ENCODE measurements at regions not wholly inside any gene's neighbourhood (a gene's known extent, or its start where the extent isn't known, plus 50 kb on each side); places are given as distances from the start of the nearest gene placed in this dataset.

- H3K27ac ChIP-seq (ENCODE audit: low read depth, low read length): no peak overlapping the region
- no peaks in the 10 kb centered on the region for H3K36me3 ChIP-seq (ENCODE audit: control insufficient read depth in 2 of 3, insufficient read depth in 3 of 3, low read length in 3 of 3)
- Mint-ChIP-seq H3K4me3 (no peak overlapping the region), H3K27me3 (no peaks in the 10 kb centered on the region), H3K9me3 (peaks cover 0 to 5% (median 0%) of the 10 kb centered on the region in 11 donors), H3K27ac (no peak overlapping the region), H3K4me1 (peaks cover 0 to 1% (median 0%) of the 10 kb centered on the region in 7 donors), H3K36me3 (no peaks in the 10 kb centered on the region)
- intact Hi-C loops (cut with micrococcal nuclease): no loop called here
- ChIA-PET POLR2A (no interaction called here), CTCF (no interaction called here)
- H3K4me1 ChIP-seq (ENCODE audit: control insufficient read depth in 2 of 2, insufficient read depth in 2 of 2, low read length in 2 of 2): no peaks in the 10 kb centered on the region
- DNase-seq (no peak), ATAC-seq (no peak)
- no peaks in the 10 kb centered on the region for H3K9me3 ChIP-seq (ENCODE audit: control insufficient read depth in 2 of 3, low read length in 3 of 3)
- H3K27me3 ChIP-seq (ENCODE audit: control insufficient read depth in 2 of 2, insufficient read depth in 2 of 2, low read length in 2 of 2): no peaks in the 10 kb centered on the region
- no peak overlapping the region for H3K4me3 ChIP-seq (ENCODE audit: low read length)
Measured at GRCh38 chr3:154729741-154730140, 299.8 kb upstream of the GPR149 start.

- CTCF ChIA-PET: no interaction called here
- Histone ChIP-seq H3K4me3 (ENCODE audit: low read length) (no peak overlapping the region), H3K36me3 (ENCODE audit: control insufficient read depth in 2 of 3, insufficient read depth in 3 of 3, low read length in 3 of 3) (no peaks in the 10 kb centered on the region), H3K27me3 (ENCODE audit: control insufficient read depth in 2 of 2, insufficient read depth in 2 of 2, low read length in 2 of 2) (no peaks in the 10 kb centered on the region), H3K9me3 (ENCODE audit: control insufficient read depth in 2 of 3, low read length in 3 of 3) (no peaks in the 10 kb centered on the region), H3K4me1 (ENCODE audit: control insufficient read depth in 2 of 2, insufficient read depth in 2 of 2, low read length in 2 of 2) (no peaks in the 10 kb centered on the region), H3K27ac (ENCODE audit: low read depth, low read length) (no peak overlapping the region)
- POLR2A ChIA-PET: no interaction called here
- Mint-ChIP-seq H3K4me1 (peaks cover 0 to 1% (median 0%) of the 10 kb centered on the region in 7 donors), H3K36me3 (no peaks in the 10 kb centered on the region), H3K9me3 (peaks cover 0 to 10% (median 0%) of the 10 kb centered on the region in 11 donors), H3K27ac (no peak overlapping the region), H3K27me3 (no peaks in the 10 kb centered on the region), H3K4me3 (no peak overlapping the region)
- DNase-seq (no peak), ATAC-seq (no peak)
- intact Hi-C loops (cut with micrococcal nuclease): no loop called here
Measured at GRCh38 chr3:154728285-154728684, 298.3 kb upstream of the GPR149 start.

GRCh38 chr3:154720921-154721320 lies 290.9 kb upstream of the GPR149 start:
- ChIA-PET POLR2A (no interaction called here), CTCF (no interaction called here)
- Histone ChIP-seq H3K9me3 (ENCODE audit: control insufficient read depth in 2 of 3, low read length in 3 of 3) (no peaks in the 10 kb centered on the region), H3K27me3 (ENCODE audit: control insufficient read depth in 2 of 2, insufficient read depth in 2 of 2, low read length in 2 of 2) (no peaks in the 10 kb centered on the region), H3K36me3 (ENCODE audit: control insufficient read depth in 2 of 3, insufficient read depth in 3 of 3, low read length in 3 of 3) (no peaks in the 10 kb centered on the region), H3K4me1 (ENCODE audit: control insufficient read depth in 2 of 2, insufficient read depth in 2 of 2, low read length in 2 of 2) (no peaks in the 10 kb centered on the region), H3K27ac (ENCODE audit: low read depth, low read length) (no peak overlapping the region), H3K4me3 (ENCODE audit: low read length) (no peak overlapping the region)
- intact Hi-C loops (cut with micrococcal nuclease): no loop called here
- Mint-ChIP-seq H3K27ac (no peak overlapping the region), H3K4me1 (peaks cover 0 to 2% (median 0%) of the 10 kb centered on the region in 7 donors), H3K9me3 (peaks cover 0 to 7% (median 0%) of the 10 kb centered on the region in 11 donors), H3K4me3 (no peak overlapping the region), H3K36me3 (no peaks in the 10 kb centered on the region), H3K27me3 (no peaks in the 10 kb centered on the region)
- no peak for ATAC-seq
- no peak for DNase-seq

GRCh38 chr3:154718053-154718452 lies 288.1 kb upstream of the GPR149 start:
- H3K27me3 Mint-ChIP-seq: no peaks in the 10 kb centered on the region
- Histone ChIP-seq H3K4me1 (ENCODE audit: control insufficient read depth in 2 of 2, insufficient read depth in 2 of 2, low read length in 2 of 2) (no peaks in the 10 kb centered on the region), H3K27ac (ENCODE audit: low read depth, low read length) (no peak overlapping the region), H3K4me3 (ENCODE audit: low read length) (no peak overlapping the region), H3K9me3 (ENCODE audit: control insufficient read depth in 2 of 3, low read length in 3 of 3) (no peaks in the 10 kb centered on the region), H3K36me3 (ENCODE audit: control insufficient read depth in 2 of 3, insufficient read depth in 3 of 3, low read length in 3 of 3) (no peaks in the 10 kb centered on the region), H3K27me3 (ENCODE audit: control insufficient read depth in 2 of 2, insufficient read depth in 2 of 2, low read length in 2 of 2) (no peaks in the 10 kb centered on the region)
- intact Hi-C loops (cut with micrococcal nuclease): no loop called here
- ATAC-seq (peak; percentile 61), DNase-seq (no peak)
- CTCF ChIA-PET: no interaction called here
- H3K4me1 Mint-ChIP-seq: peaks cover 0 to 2% (median 0%) of the 10 kb centered on the region in 7 donors
- H3K9me3 Mint-ChIP-seq: peaks cover 0 to 8% (median 0%) of the 10 kb centered on the region in 11 donors
- H3K27ac Mint-ChIP-seq: no peak overlapping the region
- POLR2A ChIA-PET: no interaction called here
- no peaks in the 10 kb centered on the region for H3K36me3 Mint-ChIP-seq
- H3K4me3 Mint-ChIP-seq: no peak overlapping the region

GRCh38 chr3:154716170-154716569 lies 286.2 kb upstream of the GPR149 start:
- H3K4me1 Mint-ChIP-seq: peaks cover 0 to 2% (median 0%) of the 10 kb centered on the region in 7 donors
- no peaks in the 10 kb centered on the region for H3K36me3 Mint-ChIP-seq
- H3K27ac Mint-ChIP-seq: no peak overlapping the region
- Histone ChIP-seq H3K4me1 (ENCODE audit: control insufficient read depth in 2 of 2, insufficient read depth in 2 of 2, low read length in 2 of 2) (no peaks in the 10 kb centered on the region), H3K27me3 (ENCODE audit: control insufficient read depth in 2 of 2, insufficient read depth in 2 of 2, low read length in 2 of 2) (no peaks in the 10 kb centered on the region), H3K36me3 (ENCODE audit: control insufficient read depth in 2 of 3, insufficient read depth in 3 of 3, low read length in 3 of 3) (no peaks in the 10 kb centered on the region), H3K9me3 (ENCODE audit: control insufficient read depth in 2 of 3, low read length in 3 of 3) (no peaks in the 10 kb centered on the region), H3K27ac (ENCODE audit: low read depth, low read length) (no peak overlapping the region), H3K4me3 (ENCODE audit: low read length) (no peak overlapping the region)
- no peak overlapping the region for H3K4me3 Mint-ChIP-seq
- ChIA-PET CTCF (no interaction called here), POLR2A (no interaction called here)
- peaks cover 0 to 12% (median 0%) of the 10 kb centered on the region in 11 donors for H3K9me3 Mint-ChIP-seq
- H3K27me3 Mint-ChIP-seq: no peaks in the 10 kb centered on the region
- DNase-seq (no peak), ATAC-seq (no peak)
- intact Hi-C loops (cut with micrococcal nuclease): no loop called here

- Histone ChIP-seq H3K4me3 (ENCODE audit: low read length) (no peak overlapping the region), H3K27ac (ENCODE audit: low read depth, low read length) (no peak overlapping the region), H3K27me3 (ENCODE audit: control insufficient read depth in 2 of 2, insufficient read depth in 2 of 2, low read length in 2 of 2) (no peaks in the 10 kb centered on the region), H3K9me3 (ENCODE audit: control insufficient read depth in 2 of 3, low read length in 3 of 3) (no peaks in the 10 kb centered on the region), H3K4me1 (ENCODE audit: control insufficient read depth in 2 of 2, insufficient read depth in 2 of 2, low read length in 2 of 2) (no peaks in the 10 kb centered on the region), H3K36me3 (ENCODE audit: control insufficient read depth in 2 of 3, insufficient read depth in 3 of 3, low read length in 3 of 3) (no peaks in the 10 kb centered on the region)
- H3K9me3 Mint-ChIP-seq: peaks cover 0 to 11% (median 0%) of the 10 kb centered on the region in 11 donors
- ChIA-PET CTCF (no interaction called here), POLR2A (no interaction called here)
- no peak overlapping the region for H3K27ac Mint-ChIP-seq
- intact Hi-C loops (cut with micrococcal nuclease): no loop called here
- DNase-seq (no peak), ATAC-seq (no peak)
- no peaks in the 10 kb centered on the region for H3K4me1 Mint-ChIP-seq
- no peak overlapping the region for H3K4me3 Mint-ChIP-seq
- H3K36me3 Mint-ChIP-seq: no peaks in the 10 kb centered on the region
- H3K27me3 Mint-ChIP-seq: no peaks in the 10 kb centered on the region
Measured at GRCh38 chr3:154708554-154708953, 278.6 kb upstream of the GPR149 start.

GRCh38 chr3:154701055-154701454 lies 271.1 kb upstream of the GPR149 start:
- Histone ChIP-seq H3K27me3 (ENCODE audit: control insufficient read depth in 2 of 2, insufficient read depth in 2 of 2, low read length in 2 of 2) (no peaks in the 10 kb centered on the region), H3K4me1 (ENCODE audit: control insufficient read depth in 2 of 2, insufficient read depth in 2 of 2, low read length in 2 of 2) (no peaks in the 10 kb centered on the region), H3K27ac (ENCODE audit: low read depth, low read length) (no peak overlapping the region), H3K36me3 (ENCODE audit: control insufficient read depth in 2 of 3, insufficient read depth in 3 of 3, low read length in 3 of 3) (no peaks in the 10 kb centered on the region), H3K9me3 (ENCODE audit: control insufficient read depth in 2 of 3, low read length in 3 of 3) (no peaks in the 10 kb centered on the region), H3K4me3 (ENCODE audit: low read length) (no peak overlapping the region)
- H3K27ac Mint-ChIP-seq: no peak overlapping the region
- no peak for ATAC-seq
- ChIA-PET POLR2A (no interaction called here), CTCF (no interaction called here)
- intact Hi-C loops (cut with micrococcal nuclease): no loop called here
- peaks cover 0 to 16% (median 0%) of the 10 kb centered on the region in 11 donors for H3K9me3 Mint-ChIP-seq
- no peak for DNase-seq
- no peaks in the 10 kb centered on the region for H3K36me3 Mint-ChIP-seq
- no peak overlapping the region for H3K4me3 Mint-ChIP-seq
- no peaks in the 10 kb centered on the region for H3K27me3 Mint-ChIP-seq
- no peaks in the 10 kb centered on the region for H3K4me1 Mint-ChIP-seq
